Keratinocyte (primary cell): ENCODE measurements at regions not wholly inside any gene's neighbourhood (a gene's known extent, or its start where the extent isn't known, plus 50 kb on each side); places are given as distances from the start of the nearest gene placed in this dataset.

ENCODE experiments used
- DNase-seq: peaks from one replicate; pipeline ENCODE4 v3.0.0-alpha.2; 2011; ENCODE audit warnings: low read depth, missing footprints, low spot score
- FAIRE-seq: peaks from 2 replicates; lab custom pipeline; 2011; peaks lifted over from hg19 to GRCh38; lab: Jason Lieb, UNC
- H2AFZ ChIP-seq: 2 replicates; pipeline ENCODE4 v1.6.0; 2012; ENCODE audit warnings: low read length, control low read depth, inconsistent platforms; ENCODE audit not compliant: control insufficient read depth
- H3K27ac ChIP-seq: 2 replicates; pipeline ENCODE4 v1.5.1; 2011; ENCODE audit warnings: low read length; ENCODE audit not compliant: control insufficient read depth, insufficient read depth
- H3K27me3 ChIP-seq: 3 replicates; pipeline ENCODE4 v1.6.0; 2011; ENCODE audit warnings: low read length; ENCODE audit not compliant: control insufficient read depth, insufficient read depth; ENCODE audit errors: extremely low read depth
- H3K36me3 ChIP-seq, 2 experiments: 2 replicates in 1 of 2; 3 replicates in 1 of 2; pipeline ENCODE4 v1.5.1; 2011; ENCODE audit warnings: low read length in 2 of 2, mild to moderate bottlenecking in 1 of 2; ENCODE audit not compliant: control insufficient read depth in 2 of 2, insufficient read depth in 2 of 2; ENCODE audit errors: extremely low read depth in 1 of 2
- H3K4me1 ChIP-seq: 3 replicates; pipeline ENCODE4 v1.5.1; 2011; ENCODE audit warnings: low read length; ENCODE audit not compliant: control insufficient read depth, insufficient read depth; ENCODE audit errors: extremely low read depth
- H3K4me2 ChIP-seq: 3 replicates; pipeline ENCODE4 v1.6.0; 2011; ENCODE audit warnings: low read depth, low read length; ENCODE audit not compliant: control insufficient read depth, insufficient read depth; ENCODE audit errors: extremely low read depth
- H3K4me3 ChIP-seq, 3 experiments: fragments of 200-600 bp in 1 of 3; sonication (generic) in 1 of 3; 2 replicates in 2 of 3; 3 replicates in 1 of 3; pipeline ENCODE4 v1.5.1; 2011 to 2016; ENCODE audit warnings: low read length in 3 of 3, mild to moderate bottlenecking in 3 of 3, control low read depth in 2 of 3, inconsistent platforms in 1 of 3, low read depth in 1 of 3, mixed read lengths in 1 of 3, mixed run types in 1 of 3, moderate library complexity in 1 of 3; ENCODE audit not compliant: control insufficient read depth in 2 of 3, insufficient read depth in 2 of 3; ENCODE audit errors: extremely low read depth in 1 of 3
- H3K79me2 ChIP-seq: 2 replicates; pipeline ENCODE4 v1.6.0; 2012; ENCODE audit warnings: low read length; ENCODE audit not compliant: control insufficient read depth, insufficient read depth
- H3K9ac ChIP-seq: 3 replicates; pipeline ENCODE4 v1.6.0; 2011; ENCODE audit warnings: low read length; ENCODE audit not compliant: control insufficient read depth, insufficient read depth; ENCODE audit errors: extremely low read depth
- H3K9me1 ChIP-seq: 3 replicates; pipeline ENCODE4 v1.6.0; 2011; ENCODE audit warnings: low read length; ENCODE audit not compliant: control insufficient read depth, insufficient read depth; ENCODE audit errors: extremely low read depth
- H3K9me3 ChIP-seq: 2 replicates; pipeline ENCODE4 v1.5.1; 2012; ENCODE audit warnings: low read depth, low read length; ENCODE audit not compliant: control insufficient read depth
- H4K20me1 ChIP-seq: 3 replicates; pipeline ENCODE4 v1.6.0; 2011; ENCODE audit warnings: low read length; ENCODE audit not compliant: control insufficient read depth, insufficient read depth; ENCODE audit errors: extremely low read depth
- CTCF ChIP-seq, 3 experiments: IDR thresholded peaks in 1 of 3; conservative IDR thresholded peaks in 1 of 3; optimal IDR thresholded peaks in 1 of 3; 2 replicates in 2 of 3; 3 replicates in 1 of 3; pipeline versions ENCODE3 to v1.5.1; 2011; ENCODE audit warnings: low read length in 3 of 3, mild to moderate bottlenecking in 3 of 3, moderate library complexity in 2 of 3, control low read depth in 1 of 3, inconsistent platforms in 1 of 3; ENCODE audit not compliant: insufficient read depth in 2 of 3; ENCODE audit errors: extremely low read depth in 1 of 3
- EZH2 ChIP-seq: IDR thresholded peaks from one replicate; pipeline ENCODE4 v1.6.1; 2012; ENCODE audit warnings: inconsistent platforms, mild to moderate bottlenecking, low read length, moderate library complexity
- dilution Hi-C: fragments of 300-500 bp; cut with MboI; formaldehyde crosslinking; loops from one replicate; pipeline ENCODE4 v1.7.0; 2020; ENCODE audit warnings: low sequenced_read_pairs; ENCODE audit not compliant: extremely low pct_ligation_motif_present

GRCh38 chr2:118670276-118670675 lies 177.2 kb downstream of the EN1 start:
- no peaks in the 10 kb centered on the region for H3K36me3 ChIP-seq
- H3K4me2 ChIP-seq, result no peak overlapping the region
- H3K27me3 ChIP-seq, result no peaks in the 10 kb centered on the region
- H3K9me3 ChIP-seq, result no peaks in the 10 kb centered on the region
- H3K79me2 ChIP-seq, result no peaks in the 10 kb centered on the region
- H4K20me1 ChIP-seq, result no peaks in the 10 kb centered on the region
- no peak overlapping the region for H3K9ac ChIP-seq
- TF ChIP-seq CTCF (optimal IDR thresholded peaks at IDR 0.05 in 1 of 3, IDR thresholded peaks at IDR 0.05 in 1 of 3, conservative IDR thresholded peaks at IDR 0.05 in 1 of 3; ENCODE audit: extremely low read depth in 1 of 3, insufficient read depth in 2 of 3, low read length in 3 of 3) (no peak), EZH2 (no peak)
- peaks cover 3% of the 10 kb centered on the region for H3K4me1 ChIP-seq
- H3K4me3 ChIP-seq, result no peak overlapping the region
- FAIRE-seq, result no peak
- dilution Hi-C loops, result no loop called here
- DNase-seq, result no peak
- H2AFZ ChIP-seq, result no peak overlapping the region
- H3K27ac ChIP-seq, result no peak overlapping the region
- no peaks in the 10 kb centered on the region for H3K9me1 ChIP-seq

- no peak for TF ChIP-seq CTCF (optimal IDR thresholded peaks at IDR 0.05 in 1 of 3, IDR thresholded peaks at IDR 0.05 in 1 of 3, conservative IDR thresholded peaks at IDR 0.05 in 1 of 3; ENCODE audit: extremely low read depth in 1 of 3, insufficient read depth in 2 of 3, low read length in 3 of 3)
- no peak for TF ChIP-seq EZH2
- no peak overlapping the region for H3K27ac ChIP-seq
- no peaks in the 10 kb centered on the region for H4K20me1 ChIP-seq
- no peaks in the 10 kb centered on the region for H3K79me2 ChIP-seq
- no peaks in the 10 kb centered on the region for H3K9me1 ChIP-seq
- H3K4me2 ChIP-seq, result no peak overlapping the region
- H3K36me3 ChIP-seq, result no peaks in the 10 kb centered on the region
- no peaks in the 10 kb centered on the region for H3K27me3 ChIP-seq
- peaks cover 3% of the 10 kb centered on the region for H3K4me1 ChIP-seq
- dilution Hi-C loops, result no loop called here
- no peak overlapping the region for H2AFZ ChIP-seq
- no peak for DNase-seq
- H3K4me3 ChIP-seq, result no peak overlapping the region
- no peak for FAIRE-seq
- no peak overlapping the region for H3K9ac ChIP-seq
- no peaks in the 10 kb centered on the region for H3K9me3 ChIP-seq
These were observed 177.8 kb downstream of the EN1 start for GRCh38 chr2:118669654-118670053.
